Activated CD8-positive, alpha-beta memory T cell treated with anti-CD3 and anti-CD28 coated beads for 1 hour (primary cell): ENCODE measurements at regions not wholly inside any gene's neighbourhood (a gene's known extent, or its start where the extent isn't known, plus 50 kb on each side); places are given as distances from the start of the nearest gene placed in this dataset.

Experiments
- DNase-seq, 2 donors: peaks; one replicate each; pipeline ENCODE4 v3.0.0-alpha.2; 2020; ENCODE audit warnings: low read depth in 1 of 2; ENCODE audit errors: extremely low read depth in 1 of 2

- DNase-seq: no peak
Observed at GRCh38 chr5:82381591-82381990, 103.4 kb upstream of the RPS23 start.

- no peak for DNase-seq
Observed at GRCh38 chr5:82376307-82376706, 98.2 kb upstream of the RPS23 start.

DNA sequence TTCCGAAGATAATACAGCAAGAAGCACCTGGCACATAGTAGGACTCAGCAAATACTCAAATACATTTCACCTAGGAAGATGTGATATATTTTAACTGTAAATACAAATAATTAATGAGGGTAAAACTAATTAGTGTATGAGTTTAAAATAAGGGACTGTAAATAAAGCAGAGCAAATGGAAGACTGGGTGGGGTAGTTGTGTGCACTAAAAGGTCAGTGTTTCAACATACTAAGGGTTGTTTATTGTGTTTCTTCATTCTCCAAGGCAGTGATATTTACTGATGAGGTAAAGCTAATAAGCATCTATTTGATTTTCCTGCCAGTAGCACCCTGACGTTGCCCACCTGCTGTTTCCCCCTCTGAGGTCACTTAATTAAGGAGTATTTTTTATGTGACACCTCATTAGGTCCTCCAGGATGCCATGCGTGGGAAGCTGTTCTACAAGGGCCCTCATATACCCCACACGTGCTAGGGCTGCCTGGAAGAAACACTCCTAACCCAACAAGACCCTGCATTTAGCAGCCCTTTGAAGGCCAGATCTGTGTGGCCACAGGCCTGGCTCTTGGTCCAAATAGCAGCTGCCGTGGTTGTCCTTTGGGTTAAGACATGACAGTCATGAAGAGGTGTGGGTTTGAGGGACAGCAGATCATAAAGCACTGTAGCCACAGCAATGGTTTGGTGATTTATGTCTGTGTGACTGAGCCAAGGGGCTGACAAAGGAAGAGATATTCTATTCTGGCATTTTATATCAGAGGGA lies 97.5 kb upstream of the RPS23 start:
- no peak for DNase-seq

DNA sequence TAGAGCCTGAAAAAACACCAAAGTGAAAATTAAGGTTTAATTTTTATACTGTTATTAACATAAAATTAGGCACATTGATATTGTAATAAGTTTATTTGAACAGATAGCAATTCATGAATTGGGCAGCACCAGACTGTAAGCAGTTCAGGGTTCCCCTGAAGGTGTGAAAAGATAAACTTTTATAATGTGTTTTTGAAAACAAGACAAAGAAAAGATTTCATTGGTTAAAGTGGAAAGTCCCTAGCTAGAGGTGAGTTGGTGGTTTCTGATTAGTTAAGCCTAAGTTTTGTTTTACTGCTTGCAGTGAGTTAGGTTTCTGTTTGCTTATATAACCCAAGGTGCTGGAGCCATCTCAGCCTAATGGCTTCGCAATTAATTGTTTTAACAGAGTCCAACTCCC lies 96.5 kb upstream of the RPS23 start:
- no peak for DNase-seq

DNA sequence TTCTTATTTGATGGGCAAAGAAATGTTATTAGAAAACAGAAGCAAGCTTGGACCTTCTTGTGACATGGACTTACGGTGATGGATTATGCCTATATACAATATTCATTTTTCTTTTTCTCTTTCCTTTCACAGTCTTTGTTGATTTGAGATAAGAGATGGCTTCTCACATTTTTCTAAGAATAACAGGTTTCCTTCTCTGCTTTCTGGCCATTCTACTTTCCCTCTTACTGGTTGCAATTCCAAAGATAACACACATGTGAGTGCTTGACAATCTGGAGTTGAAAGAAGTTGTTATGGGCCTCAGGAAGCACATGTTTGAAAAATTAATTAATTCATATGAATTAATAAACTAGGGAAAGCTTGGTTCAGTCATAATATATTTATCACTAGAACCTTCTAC lies 89.8 kb upstream of the RPS23 start:
- DNase-seq: no peak

GRCh38 chr5:82365744-82366228 lies 87.6 kb upstream of the RPS23 start:
- DNase-seq: no peak

GRCh38 chr5:82365026-82365425 lies 86.9 kb upstream of the RPS23 start:
- DNase-seq: no peak

DNA sequence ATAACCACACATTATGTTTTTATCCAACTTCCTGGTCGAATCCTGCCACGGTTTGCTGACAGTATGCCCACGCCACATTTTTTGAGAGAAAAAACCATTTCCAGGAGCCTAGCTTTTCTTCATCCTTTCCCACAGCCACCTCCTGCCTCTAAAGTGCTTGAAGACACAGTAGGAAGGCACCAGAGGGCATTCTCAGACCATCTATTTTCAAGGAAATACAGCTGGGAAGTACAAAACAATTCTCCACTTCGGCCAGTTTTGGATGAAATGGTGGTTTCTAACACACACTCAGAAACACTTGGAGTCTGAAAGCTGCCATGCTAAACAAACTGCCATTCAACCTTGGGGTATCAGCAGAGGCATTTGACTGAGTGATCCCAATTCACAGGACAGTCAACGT lies 86.3 kb upstream of the RPS23 start:
- DNase-seq: no peak

DNA sequence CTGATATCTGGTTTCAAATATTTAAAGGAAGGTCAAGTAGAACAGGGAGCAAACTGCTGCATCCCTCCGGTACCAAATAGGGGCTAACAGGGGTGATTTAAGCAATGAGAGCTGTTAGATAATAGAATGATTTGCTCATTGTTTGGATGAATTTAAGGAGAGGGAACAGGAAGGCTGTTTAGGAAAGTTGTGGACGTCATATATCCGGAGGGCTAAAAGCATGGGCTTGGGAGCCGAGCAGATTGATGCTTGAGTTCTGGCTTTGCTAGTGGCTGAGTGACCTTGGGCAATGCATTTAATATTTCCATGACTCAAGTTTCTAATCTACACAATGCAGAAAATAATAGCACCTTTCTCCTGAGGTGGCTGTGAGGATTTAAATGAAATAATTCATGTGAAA lies 85.4 kb upstream of the RPS23 start:
- no peak for DNase-seq

DNA sequence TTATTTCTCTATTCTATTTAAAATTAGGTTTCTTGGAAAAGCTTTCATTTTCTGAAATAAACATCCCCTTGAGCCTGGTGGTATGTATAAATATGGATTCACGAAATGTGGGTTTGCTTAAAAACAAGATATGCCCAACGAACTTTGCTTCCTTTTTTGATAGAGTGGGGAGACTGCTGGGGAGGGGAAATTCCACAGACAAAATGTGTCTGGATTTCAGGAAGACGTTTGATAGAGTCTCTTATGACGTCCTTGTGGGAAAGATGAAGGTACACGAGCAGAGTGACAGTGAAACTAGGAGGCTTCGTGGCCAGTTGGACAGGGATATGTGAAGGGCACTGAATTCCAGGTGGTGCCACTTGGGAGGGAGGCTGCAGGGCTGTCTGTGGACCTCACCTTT lies 84.5 kb upstream of the RPS23 start:
- no peak for DNase-seq

DNA sequence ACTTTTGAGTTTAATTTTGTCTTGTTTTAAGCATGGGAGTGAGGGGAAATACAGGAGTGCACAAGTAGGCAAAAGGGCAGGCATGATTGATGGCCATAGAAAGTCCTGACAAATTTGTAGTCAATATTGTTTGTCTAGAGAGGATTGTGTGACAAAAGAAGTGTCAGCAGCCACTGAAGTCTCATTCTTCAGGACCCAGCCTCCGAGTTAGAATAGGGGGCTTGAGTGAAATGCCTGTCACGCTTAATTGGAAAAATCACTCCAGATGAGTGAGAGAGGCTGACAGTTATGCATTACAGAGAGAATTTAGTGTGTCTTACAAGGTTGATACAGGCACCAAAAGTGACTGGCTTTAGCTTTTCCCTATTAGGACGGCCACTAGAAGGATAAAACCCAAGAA lies 81.9 kb upstream of the RPS23 start:
- DNase-seq: no peak

- DNase-seq: no peak
Observed at GRCh38 chr5:82359272-82359671, 81.1 kb upstream of the RPS23 start.

GRCh38 chr5:82358457-82358856 lies 80.3 kb upstream of the RPS23 start:
- DNase-seq: no peak

GRCh38 chr5:82356808-82357671 lies 78.9 kb upstream of the RPS23 start:
- peak; percentile 45 to 49 for DNase-seq

GRCh38 chr5:82356021-82356420 lies 77.9 kb upstream of the RPS23 start:
- no peak for DNase-seq

GRCh38 chr5:82355496-82355895 lies 77.3 kb upstream of the RPS23 start:
- DNase-seq: no peak

GRCh38 chr5:82355053-82355452 lies 76.9 kb upstream of the RPS23 start:
- no peak for DNase-seq

- DNase-seq: no peak
Observed at GRCh38 chr5:82354543-82354942, 76.4 kb upstream of the RPS23 start.

DNA sequence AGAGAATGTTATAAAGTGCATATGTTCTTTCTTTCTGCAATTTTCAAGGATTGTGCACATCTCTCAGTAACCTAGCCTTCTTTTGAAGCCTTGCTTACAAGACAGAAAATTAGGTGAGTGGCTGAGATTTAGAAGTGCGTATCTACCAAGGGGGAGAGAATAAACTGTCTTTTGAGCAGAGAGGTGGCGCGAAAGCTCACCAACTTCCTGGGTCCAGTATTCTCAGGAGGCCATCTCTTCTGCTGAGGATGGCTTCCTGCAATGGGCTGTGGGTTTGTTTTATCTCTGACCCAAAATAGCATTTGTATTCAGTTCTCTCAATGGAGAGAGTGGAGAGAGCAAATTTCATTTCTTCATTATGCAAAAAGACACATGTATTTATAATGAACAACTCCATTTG lies 75.4 kb upstream of the RPS23 start:
- DNase-seq: no peak

- no peak for DNase-seq
Observed at GRCh38 chr5:82352146-82352791, 74.1 kb upstream of the RPS23 start.

GRCh38 chr5:82351754-82352145 lies 73.6 kb upstream of the RPS23 start:
- DNase-seq: no peak

DNA sequence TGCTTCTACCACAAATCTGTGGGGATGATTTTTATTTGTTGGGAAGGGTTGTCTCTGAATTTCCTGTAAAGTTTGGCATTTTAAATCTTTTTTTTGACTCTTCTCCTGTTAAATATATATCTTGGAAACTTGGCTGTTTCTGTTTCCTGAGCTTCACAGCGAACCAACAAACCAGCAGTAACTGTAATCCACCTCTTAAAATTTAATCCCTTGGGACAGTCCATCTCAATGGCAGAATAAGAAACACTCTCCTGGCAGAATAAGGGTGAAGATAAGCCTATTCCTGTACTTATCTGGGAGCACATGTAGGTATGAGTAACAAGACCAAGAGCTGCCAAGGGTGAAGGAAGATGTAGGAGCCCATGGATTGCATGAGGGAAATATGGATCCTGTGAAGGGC lies 73.1 kb upstream of the RPS23 start:
- no peak for DNase-seq
